HG02884 (cell line): ENCODE measurements at regions not wholly inside any gene's neighbourhood (a gene's known extent, or its start where the extent isn't known, plus 50 kb on each side); places are given as distances from the start of the nearest gene placed in this dataset.
"Not testable (repeated sequence)": the region's sequence is repeated elsewhere in the genome, so short reads cannot be mapped to it uniquely, and the experiment has no call there.

Source experiments
- ATAC-seq: cut with Tn5 transposase; IDR thresholded peaks from one replicate; pipeline ENCODE4 v1.9.1; 2021; ENCODE audit warnings: mild to moderate bottlenecking, moderate library complexity; ENCODE audit not compliant: unreplicated experiment

GRCh38 chr2:175372704-175373701, 191.5 kb upstream of the ATP5MC3 start:
- no peak for ATAC-seq

GRCh38 chr2:175371378-175371777, 189.9 kb upstream of the ATP5MC3 start:
- ATAC-seq = no peak

- no peak for ATAC-seq
Measured at GRCh38 chr2:175366815-175367214, 185.3 kb upstream of the ATP5MC3 start.

GRCh38 chr2:175363699-175364098, 182.2 kb upstream of the ATP5MC3 start:
- ATAC-seq = no peak

- ATAC-seq = no peak
Measured at GRCh38 chr2:175362331-175362730, 180.8 kb upstream of the ATP5MC3 start.

GRCh38 chr2:175359710-175360109, 178.2 kb upstream of the ATP5MC3 start:
- no peak for ATAC-seq

GRCh38 chr2:175356901-175357300, 175.4 kb upstream of the ATP5MC3 start:
- no peak for ATAC-seq

- no peak for ATAC-seq
Measured at GRCh38 chr2:175355246-175355645, 173.7 kb upstream of the ATP5MC3 start.

- no peak for ATAC-seq
Measured at GRCh38 chr2:175353275-175353674, 171.8 kb upstream of the ATP5MC3 start.

- no peak for ATAC-seq
Measured at GRCh38 chr2:175351512-175351911, 170.0 kb upstream of the ATP5MC3 start.

- no peak for ATAC-seq
Measured at GRCh38 chr2:175350105-175350504, 168.6 kb upstream of the ATP5MC3 start.

- no peak for ATAC-seq
Measured at GRCh38 chr2:175342085-175342484, 160.6 kb upstream of the ATP5MC3 start.

GRCh38 chr2:175330195-175330594, 148.7 kb upstream of the ATP5MC3 start:
- ATAC-seq = no peak

GRCh38 chr2:175326801-175327200, 145.3 kb upstream of the ATP5MC3 start:
- ATAC-seq = no peak

- ATAC-seq = not testable (repeated sequence)
Measured at GRCh38 chr2:175326164-175326563, 144.7 kb upstream of the ATP5MC3 start.

- ATAC-seq = no peak
Measured at GRCh38 chr2:175323162-175323561, 141.7 kb upstream of the ATP5MC3 start.

- no peak for ATAC-seq
Measured at GRCh38 chr2:175318542-175318941, 137.0 kb upstream of the ATP5MC3 start.

- ATAC-seq = no peak
Measured at GRCh38 chr2:175317751-175318150, 136.2 kb upstream of the ATP5MC3 start.

GRCh38 chr2:175312137-175312536, 130.6 kb upstream of the ATP5MC3 start:
- ATAC-seq = no peak

- no peak for ATAC-seq
Measured at GRCh38 chr2:175310813-175311504, 129.4 kb upstream of the ATP5MC3 start.

- ATAC-seq = no peak
Measured at GRCh38 chr2:175309799-175310198, 128.3 kb upstream of the ATP5MC3 start.

- ATAC-seq = no peak
Measured at GRCh38 chr2:175308005-175308404, 126.5 kb upstream of the ATP5MC3 start.
